ENCODE measurements at regions not wholly inside any gene's neighbourhood (a gene's known extent, or its start where the extent isn't known, plus 50 kb on each side); places are given as distances from the start of the nearest gene placed in this dataset.

GRCh38 chr3:163879172-163879571 is 1199.1 kb downstream of the SI start:
- Histone ChIP-seq H3K4me1 (ENCODE audit: control insufficient read depth in 1 of 2, insufficient read depth in 2 of 2, low read length in 2 of 2) (no peaks in the 10 kb centered on the region), H3K36me3 (ENCODE audit: control insufficient read depth in 1 of 2, insufficient read depth in 2 of 2, low read length in 2 of 2) (no peaks in the 10 kb centered on the region), H3K9me3 (ENCODE audit: control insufficient read depth in 1 of 2, insufficient read depth in 1 of 2, low read depth in 1 of 2, low read length in 2 of 2) (no peaks in the 10 kb centered on the region; a peak in 1 of 4 replicates), H3K79me2 (ENCODE audit: insufficient read depth, low read length) (no peaks in the 10 kb centered on the region), H4K20me1 (ENCODE audit: insufficient read depth) (no peaks in the 10 kb centered on the region), H3K9me2 (ENCODE audit: insufficient read depth) (no peaks in the 10 kb centered on the region), H3K4me2 (ENCODE audit: low read length) (no peak overlapping the region), H3K27ac (ENCODE audit: low read depth, low read length) (no peak overlapping the region), H3K4me3 (replicated peaks in 1 of 2; ENCODE audit: low read depth in 1 of 2, low read length in 2 of 2) (no peak overlapping the region), H3K27me3 (ENCODE audit: insufficient read depth, low read length) (no peaks in the 10 kb centered on the region), H3K9ac (ENCODE audit: low read length) (no peak overlapping the region), H2AFZ (ENCODE audit: low read depth, low read length, poor library complexity, severe bottlenecking) (no peak overlapping the region)
- TF ChIP-seq SIN3A (IDR thresholded peaks at IDR 0.05; ENCODE audit: low read depth) (no peak), ZFX (IDR thresholded peaks at IDR 0.05) (no peak), JUND (IDR thresholded peaks at IDR 0.05) (no peak), ATF3 (IDR thresholded peaks at IDR 0.05) (no peak), ZNF274 (IDR thresholded peaks at IDR 0.05; ENCODE audit: low read depth, low read length) (no peak), MAX (IDR thresholded peaks at IDR 0.05) (no peak), POLR2A (IDR thresholded peaks at IDR 0.05; ENCODE audit: borderline replicate concordance, extremely low read depth, insufficient read depth, insufficient read length) (no peak), EZH2phosphoT487 (IDR thresholded peaks at IDR 0.05; ENCODE audit: borderline replicate concordance) (no peak), REST (IDR thresholded peaks at IDR 0.05; ENCODE audit: low read depth) (no peak), EZH2 (IDR thresholded peaks at IDR 0.05) (no peak), CEBPB (IDR thresholded peaks at IDR 0.05; ENCODE audit: low read depth) (no peak), POLR2AphosphoS5 (IDR thresholded peaks at IDR 0.05; ENCODE audit: low read depth, low read length) (no peak), SP1 (IDR thresholded peaks at IDR 0.05; ENCODE audit: low read depth) (no peak)
- ATAC-seq (no peak), DNase-seq (ENCODE audit: low read depth, low spot score) (no peak)
- intact Hi-C loops (cut with micrococcal nuclease) = no loop called here
- no TSS peak for BruUV-seq (replicated peaks)
- ChIA-PET RAD21 (ENCODE audit: low non-redundant PET in 1 of 2, low total read pairs in 2 of 2, uncharacterized antibody in 2 of 2, unreplicated experiment in 2 of 2) (no interaction called here), CTCF (no interaction called here), POLR2A (no interaction called here)

Measured in HCT116 (cell line).